HFF-Myc (cell line): ENCODE measurements at regions not wholly inside any gene's neighbourhood (a gene's known extent, or its start where the extent isn't known, plus 50 kb on each side); places are given as distances from the start of the nearest gene placed in this dataset.

ENCODE experiments used
- DNase-seq: peaks from one replicate; pipeline ENCODE4 v3.0.0-alpha.2; 2011; ENCODE audit warnings: low read depth; ENCODE audit errors: extremely low read depth
- H3K4me3 ChIP-seq: replicated peaks from 2 replicates; pipeline ENCODE4 v1.5.1; 2011; ENCODE audit warnings: low read depth, mild to moderate bottlenecking, control low read depth, low read length
- CTCF ChIP-seq: IDR thresholded peaks from 2 replicates; pipeline ENCODE4 v1.5.1; 2012; ENCODE audit warnings: mild to moderate bottlenecking, low read depth, low read length, control low read depth; ENCODE audit errors: missing control alignments

GRCh38 chr10:83276971-83277370 lies 862.3 kb upstream of the GHITM start:
- no peak for TF ChIP-seq CTCF
- DNase-seq = no peak
- no peak overlapping the region for H3K4me3 ChIP-seq

GRCh38 chr10:83283151-83283550 lies 856.2 kb upstream of the GHITM start:
- no peak for TF ChIP-seq CTCF
- DNase-seq = no peak
- no peak overlapping the region for H3K4me3 ChIP-seq

- no peak for TF ChIP-seq CTCF
- DNase-seq = no peak
- H3K4me3 ChIP-seq = no peak overlapping the region
Observed at GRCh38 chr10:83287374-83287773, 851.9 kb upstream of the GHITM start.

- H3K4me3 ChIP-seq = no peak overlapping the region
- no peak for TF ChIP-seq CTCF
- no peak for DNase-seq
Observed at GRCh38 chr10:83289373-83289772, 849.9 kb upstream of the GHITM start.

- no peak for TF ChIP-seq CTCF
- no peak overlapping the region for H3K4me3 ChIP-seq
- no peak for DNase-seq
Observed at GRCh38 chr10:83289948-83290347, 849.4 kb upstream of the GHITM start.

- H3K4me3 ChIP-seq = no peak overlapping the region
- DNase-seq = no peak
- no peak for TF ChIP-seq CTCF
Observed at GRCh38 chr10:83301732-83302131, 837.6 kb upstream of the GHITM start.

GRCh38 chr10:83302623-83303022 lies 836.7 kb upstream of the GHITM start:
- no peak for TF ChIP-seq CTCF
- no peak overlapping the region for H3K4me3 ChIP-seq
- no peak for DNase-seq
